ENCODE measurements at regions not wholly inside any gene's neighbourhood (a gene's known extent, or its start where the extent isn't known, plus 50 kb on each side); places are given as distances from the start of the nearest gene placed in this dataset.
"Not testable (repeated sequence)": the region's sequence is repeated elsewhere in the genome, so short reads cannot be mapped to it uniquely, and the experiment has no call there.

GRCh38 chr1:96521994-96522760, 199.4 kb upstream of the PTBP2 start:
- H3K4me3 ChIP-seq = no peak overlapping the region
- H3K36me3 ChIP-seq = no peaks in the 10 kb centered on the region
- H3K27me3 ChIP-seq = no peaks in the 10 kb centered on the region
- no peak for DNase-seq
- peak overlapping the region in 1 of 4 donors; percentile 76 for H3K27ac ChIP-seq
- peaks cover 0 to 3% (median 0%) of the 10 kb centered on the region in 4 donors for H3K4me1 ChIP-seq
- no peaks in the 10 kb centered on the region for H3K9me3 ChIP-seq
- in situ Hi-C loops (cut with MboI; ENCODE audit: low pct_ligation_motif_present in 1 of 4, low pct_unique_long_range_greater_than_20kb in 1 of 4, low sequenced_read_pairs in 3 of 4) = no loop called here
- intact Hi-C loops (cut with DNase I; ENCODE audit: low total_unique reads) = no loop called here
- 64 to 84% methylated on average over 2 of the region's 2 CpGs for WGBS, 2 donors (ENCODE audit: low coverage in 1 of 2)
- TF ChIP-seq POLR2AphosphoS5 (IDR thresholded peaks at IDR 0.05) = no peak
- no peak for TF ChIP-seq EP300 (IDR thresholded peaks at IDR 0.05; ENCODE audit: low read depth)
- TF ChIP-seq CTCF (IDR thresholded peaks at IDR 0.05) = no peak
- TF ChIP-seq POLR2A (IDR thresholded peaks at IDR 0.05) = no peak

GRCh38 chr1:96522927-96523326, 198.7 kb upstream of the PTBP2 start:
- Histone ChIP-seq H3K9me3 (no peaks in the 10 kb centered on the region), H3K4me1 (peaks cover 0 to 3% (median 0%) of the 10 kb centered on the region in 4 donors), H3K27me3 (no peaks in the 10 kb centered on the region), H3K36me3 (no peaks in the 10 kb centered on the region), H3K4me3 (no peak overlapping the region), H3K27ac (no peak overlapping the region)
- TF ChIP-seq EP300 (IDR thresholded peaks at IDR 0.05; ENCODE audit: low read depth) (no peak), CTCF (IDR thresholded peaks at IDR 0.05) (no peak), POLR2A (IDR thresholded peaks at IDR 0.05) (no peak)
- in situ Hi-C loops (cut with MboI; ENCODE audit: low pct_ligation_motif_present in 1 of 4, low pct_unique_long_range_greater_than_20kb in 1 of 4, low sequenced_read_pairs in 3 of 4) (no loop called here), intact Hi-C loops (cut with DNase I; ENCODE audit: low total_unique reads) (no loop called here)
- WGBS, 2 donors (ENCODE audit: low coverage in 1 of 2) = 50 to 72% methylated on average over 1 of the region's 1 CpG
- no peak for DNase-seq

- Histone ChIP-seq H3K36me3 (no peaks in the 10 kb centered on the region), H3K27me3 (no peaks in the 10 kb centered on the region), H3K27ac (no peak overlapping the region), H3K4me3 (no peak overlapping the region), H3K4me1 (peaks cover 0 to 3% (median 0%) of the 10 kb centered on the region in 4 donors), H3K9me3 (peaks cover 5 to 7% of the 10 kb centered on the region in 2 donors)
- intact Hi-C loops (cut with DNase I; ENCODE audit: low total_unique reads) = no loop called here
- no peak for TF ChIP-seq CTCF (IDR thresholded peaks at IDR 0.05)
- TF ChIP-seq POLR2A (IDR thresholded peaks at IDR 0.05) = no peak
- TF ChIP-seq POLR2AphosphoS5 (IDR thresholded peaks at IDR 0.05) = no peak
- no peak for TF ChIP-seq EP300 (IDR thresholded peaks at IDR 0.05; ENCODE audit: low read depth)
- WGBS, 2 donors (ENCODE audit: low coverage in 1 of 2) = 14 to 26% methylated on average over 2 of the region's 2 CpGs
- in situ Hi-C loops (cut with MboI; ENCODE audit: low pct_ligation_motif_present in 1 of 4, low pct_unique_long_range_greater_than_20kb in 1 of 4, low sequenced_read_pairs in 3 of 4) = no loop called here
- no peak for DNase-seq
Observed at GRCh38 chr1:96524100-96524499, 197.5 kb upstream of the PTBP2 start.

- intact Hi-C loops (cut with DNase I; ENCODE audit: low total_unique reads) = no loop called here
- no peaks in the 10 kb centered on the region for H3K27me3 ChIP-seq
- no peak for TF ChIP-seq CTCF (IDR thresholded peaks at IDR 0.05)
- TF ChIP-seq POLR2A (IDR thresholded peaks at IDR 0.05) = no peak
- no peak for TF ChIP-seq EP300 (IDR thresholded peaks at IDR 0.05; ENCODE audit: low read depth)
- no peak for TF ChIP-seq POLR2AphosphoS5 (IDR thresholded peaks at IDR 0.05)
- H3K36me3 ChIP-seq = no peaks in the 10 kb centered on the region
- peaks cover 5 to 11% of the 10 kb centered on the region in 2 donors for H3K9me3 ChIP-seq
- H3K27ac ChIP-seq = peak overlapping the region in 1 of 4 donors; percentile 30
- WGBS, 2 donors (ENCODE audit: low coverage in 1 of 2) = 77 to 81% methylated on average over 6 to 8 of the region's 8 CpGs
- no peak overlapping the region for H3K4me3 ChIP-seq
- in situ Hi-C loops (cut with MboI; ENCODE audit: low pct_ligation_motif_present in 1 of 4, low pct_unique_long_range_greater_than_20kb in 1 of 4, low sequenced_read_pairs in 3 of 4) = no loop called here
- peaks cover 0 to 3% (median 0%) of the 10 kb centered on the region in 4 donors for H3K4me1 ChIP-seq
- DNase-seq = no peak
Observed at GRCh38 chr1:96525657-96526557, 195.7 kb upstream of the PTBP2 start.

GRCh38 chr1:96528672-96529071, 192.9 kb upstream of the PTBP2 start:
- intact Hi-C loops (cut with DNase I; ENCODE audit: low total_unique reads); H3K27me3 ChIP-seq; H3K4me1 ChIP-seq; in situ Hi-C loops (cut with MboI; ENCODE audit: low pct_ligation_motif_present in 1 of 4, low pct_unique_long_range_greater_than_20kb in 1 of 4, low sequenced_read_pairs in 3 of 4); H3K36me3 ChIP-seq; H3K4me3 ChIP-seq; DNase-seq; H3K27ac ChIP-seq: not testable (repeated sequence)
- peaks cover 5 to 11% of the 10 kb centered on the region in 2 donors for H3K9me3 ChIP-seq
- 80 to 92% methylated on average over 1 of the region's 1 CpG for WGBS, 2 donors (ENCODE audit: low coverage in 1 of 2)
